Esophagus muscularis mucosa (tissue), 4 donors: ENCODE measurements at regions not wholly inside any gene's neighbourhood (a gene's known extent, or its start where the extent isn't known, plus 50 kb on each side); places are given as distances from the start of the nearest gene placed in this dataset.

Experiments
- CTCF ChIP-seq, 3 experiments: fragments of 200-600 bp in 2 of 3; fragments of 450-650 bp in 1 of 3; sonication (generic) in 2 of 3; IDR thresholded peaks; one replicate each; pipeline ENCODE4 v1.5.1; 2017 to 2019; ENCODE audit warnings: antibody characterized with exemption in 3 of 3, mild to moderate bottlenecking in 2 of 3, moderate library complexity in 1 of 3
- EP300 ChIP-seq: sonication (generic); formaldehyde crosslinking; IDR thresholded peaks from one replicate; pipeline ENCODE4 v1.6.1; 2017; ENCODE audit warnings: antibody characterized with exemption
- POLR2A ChIP-seq: fragments of 450-650 bp; IDR thresholded peaks from one replicate; pipeline ENCODE4 v1.6.1; 2017; ENCODE audit warnings: antibody characterized with exemption, moderate library complexity, mild to moderate bottlenecking, low read depth

- TF ChIP-seq POLR2A (no peak), CTCF (IDR thresholded peaks at IDR 0.05) (no peak), EP300 (no peak)
Observed at GRCh38 chr2:19048593-19049266, 309.7 kb downstream of the OSR1 start.
